Transverse colon (tissue), 4 donors: ENCODE measurements at regions not wholly inside any gene's neighbourhood (a gene's known extent, or its start where the extent isn't known, plus 50 kb on each side); places are given as distances from the start of the nearest gene placed in this dataset.

Source experiments
- DNase-seq: peaks from one replicate; pipeline ENCODE4 v3.0.0-alpha.2; 2019
- H3K27ac ChIP-seq, 4 donors: fragments of 200-600 bp; sonication (generic); 2 replicates each; pipeline ENCODE4 v1.5.1; 2016 to 2018; ENCODE audit warnings: inconsistent platforms in 4 of 4
- H3K27me3 ChIP-seq: fragments of 200-600 bp; sonication (generic); 2 replicates; pipeline ENCODE4 v1.5.1; 2017; ENCODE audit warnings: inconsistent platforms
- H3K36me3 ChIP-seq, 4 donors: fragments of 200-600 bp; sonication (generic); 2 replicates each; pipeline ENCODE4 v1.5.1; 2017 to 2019; ENCODE audit warnings: inconsistent platforms in 4 of 4
- H3K4me1 ChIP-seq, 4 donors: fragments of 200-600 bp; sonication (generic); 2 replicates each; pipeline ENCODE4 v1.5.1; 2017 to 2020; ENCODE audit warnings: inconsistent platforms in 4 of 4
- H3K4me3 ChIP-seq, 4 donors: fragments of 200-600 bp; sonication (generic); 1 replicate in 1 of 4; 2 replicates in 3 of 4; pipeline versions ENCODE4 v1.5.1 to v1.6.1; 2017 to 2019; ENCODE audit warnings: inconsistent platforms in 4 of 4
- H3K9me3 ChIP-seq, 2 donors: fragments of 200-600 bp; sonication (generic); 2 replicates each; pipeline ENCODE4 v1.5.1; 2017 to 2019; ENCODE audit warnings: inconsistent platforms in 2 of 2
- EP300 ChIP-seq: sonication (generic); formaldehyde crosslinking; IDR thresholded peaks from one replicate; pipeline ENCODE4 v1.6.1; 2017; ENCODE audit warnings: antibody characterized with exemption, low read depth
- POLR2A ChIP-seq: fragments of 450-650 bp; IDR thresholded peaks from one replicate; pipeline ENCODE4 v1.6.1; 2016; ENCODE audit warnings: antibody characterized with exemption, mild to moderate bottlenecking, moderate library complexity
- POLR2AphosphoS5 ChIP-seq, 3 donors: sonication (generic); formaldehyde crosslinking; IDR thresholded peaks; one replicate each; pipeline ENCODE4 v1.6.1; 2016; ENCODE audit warnings: antibody characterized with exemption in 3 of 3
- WGBS, 2 donors: methylation state at CpG; one replicate each; pipeline ENCODE4 v1.1.5; 2018; ENCODE audit warnings: low coverage in 1 of 2; 5-methylcytosine and 5-hydroxymethylcytosine counted together
- in situ Hi-C, 4 donors: fragments of 200-750 bp; cut with MboI; loops; one replicate each; pipeline versions ENCODE4 v1.15.0 to v1.15.1; 2017; ENCODE audit warnings: low sequenced_read_pairs in 3 of 4, low pct_ligation_motif_present in 1 of 4, low pct_unique_long_range_greater_than_20kb in 1 of 4
- intact Hi-C: fragments of 100-400 bp; cut with DNase I; formaldehyde crosslinking; loops from one replicate; pipeline ENCODE4 v1.15.1; 2023; ENCODE audit warnings: low total_unique reads
- TF ChIP-seq, protein P1 (sequence below), 5 experiments: fragments of 200-600 bp in 3 of 5; fragments of 450-650 bp in 2 of 5; sonication (generic) in 3 of 5; IDR thresholded peaks; 1 replicate in 2 of 5; 2 replicates in 3 of 5; pipeline ENCODE4 v1.5.1; 2016 to 2017; ENCODE audit warnings: antibody characterized with exemption in 5 of 5, inconsistent platforms in 3 of 5, mild to moderate bottlenecking in 2 of 5, moderate library complexity in 1 of 5

DNA sequence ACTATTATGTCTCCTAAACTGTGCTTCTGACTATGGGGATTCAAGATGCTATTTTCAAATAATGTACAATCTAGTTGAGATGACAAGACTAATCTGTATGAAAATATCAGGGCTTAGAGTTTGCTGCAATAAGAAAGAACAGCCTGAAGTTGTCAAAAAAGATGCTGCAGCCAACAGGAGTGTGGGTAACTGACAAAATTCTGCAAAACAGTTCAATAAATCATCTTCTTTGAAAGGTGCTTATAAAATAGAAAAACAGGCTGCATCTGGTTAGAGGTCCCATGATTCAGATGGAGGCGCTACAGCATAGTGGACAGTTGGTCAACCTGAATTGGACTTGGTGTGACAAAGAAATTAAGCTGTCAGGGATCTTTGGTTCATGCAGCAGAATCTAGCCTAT lies 511.0 kb downstream of the XPNPEP1 start:
- Histone ChIP-seq H3K27me3 (no peaks in the 10 kb centered on the region), H3K9me3 (no peaks in the 10 kb centered on the region), H3K27ac (no peak overlapping the region), H3K4me3 (no peak overlapping the region), H3K36me3 (no peaks in the 10 kb centered on the region), H3K4me1 (no peaks in the 10 kb centered on the region)
- 57 to 79% methylated on average over 1 of the region's 1 CpG for WGBS, 2 donors
- in situ Hi-C loops = no loop called here
- DNase-seq = no peak
- no peak for TF ChIP-seq POLR2AphosphoS5 (IDR thresholded peaks at IDR 0.05)
- TF ChIP-seq EP300 = no peak
- intact Hi-C loops = no loop called here

DNA sequence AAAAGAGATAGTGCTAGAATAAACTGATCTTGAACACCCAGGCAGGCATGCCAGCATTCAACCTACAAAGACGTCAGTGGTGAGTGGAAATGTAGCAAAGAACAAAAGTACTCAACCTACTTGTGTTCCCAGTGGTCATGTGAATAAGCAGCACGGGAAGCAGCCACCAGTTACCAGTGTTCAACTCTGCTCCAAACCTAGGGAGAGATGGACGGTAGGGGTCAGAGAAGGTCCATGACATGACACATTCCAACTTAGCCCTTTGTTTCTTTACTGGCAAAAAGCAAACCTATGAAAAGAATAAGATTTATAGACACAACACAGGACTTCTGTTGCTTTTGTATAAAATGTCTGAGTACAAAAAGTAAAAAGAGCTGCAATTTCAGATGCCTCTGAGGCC lies 511.4 kb downstream of the XPNPEP1 start:
- Histone ChIP-seq H3K27me3 (no peaks in the 10 kb centered on the region), H3K4me3 (no peak overlapping the region), H3K4me1 (no peaks in the 10 kb centered on the region), H3K9me3 (no peaks in the 10 kb centered on the region), H3K36me3 (no peaks in the 10 kb centered on the region), H3K27ac (no peak overlapping the region)
- TF ChIP-seq, protein P1, sequence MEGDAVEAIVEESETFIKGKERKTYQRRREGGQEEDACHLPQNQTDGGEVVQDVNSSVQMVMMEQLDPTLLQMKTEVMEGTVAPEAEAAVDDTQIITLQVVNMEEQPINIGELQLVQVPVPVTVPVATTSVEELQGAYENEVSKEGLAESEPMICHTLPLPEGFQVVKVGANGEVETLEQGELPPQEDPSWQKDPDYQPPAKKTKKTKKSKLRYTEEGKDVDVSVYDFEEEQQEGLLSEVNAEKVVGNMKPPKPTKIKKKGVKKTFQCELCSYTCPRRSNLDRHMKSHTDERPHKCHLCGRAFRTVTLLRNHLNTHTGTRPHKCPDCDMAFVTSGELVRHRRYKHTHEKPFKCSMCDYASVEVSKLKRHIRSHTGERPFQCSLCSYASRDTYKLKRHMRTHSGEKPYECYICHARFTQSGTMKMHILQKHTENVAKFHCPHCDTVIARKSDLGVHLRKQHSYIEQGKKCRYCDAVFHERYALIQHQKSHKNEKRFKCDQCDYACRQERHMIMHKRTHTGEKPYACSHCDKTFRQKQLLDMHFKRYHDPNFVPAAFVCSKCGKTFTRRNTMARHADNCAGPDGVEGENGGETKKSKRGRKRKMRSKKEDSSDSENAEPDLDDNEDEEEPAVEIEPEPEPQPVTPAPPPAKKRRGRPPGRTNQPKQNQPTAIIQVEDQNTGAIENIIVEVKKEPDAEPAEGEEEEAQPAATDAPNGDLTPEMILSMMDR (IDR thresholded peaks at IDR 0.05) = no peak
- no peak for TF ChIP-seq POLR2A
- in situ Hi-C loops (no loop called here), intact Hi-C loops (no loop called here)
- no peak for DNase-seq
- 19 to 43% methylated on average over 2 to 3 of the region's 3 CpGs for WGBS, 2 donors

DNA sequence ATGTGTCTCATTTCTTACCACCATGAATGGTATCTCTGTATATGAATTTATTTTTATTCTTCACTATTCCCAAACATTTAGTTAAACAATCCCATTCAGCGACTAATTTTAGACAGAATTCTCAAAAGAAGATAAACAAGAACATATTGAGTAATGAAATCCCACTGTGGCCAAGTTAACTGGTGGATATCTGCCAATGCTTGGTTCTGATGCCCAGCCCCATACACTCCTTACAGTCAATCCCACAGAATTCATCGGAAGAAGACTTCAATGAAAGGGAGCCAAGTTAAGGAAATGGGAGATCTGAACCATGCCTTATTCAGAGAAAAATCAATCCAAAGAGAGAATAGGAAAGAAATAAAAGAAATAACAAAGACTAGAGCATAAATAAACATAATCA lies 518.0 kb downstream of the XPNPEP1 start:
- TF ChIP-seq, protein P1 (IDR thresholded peaks at IDR 0.05) = no peak
- TF ChIP-seq EP300 = no peak
- no peak for TF ChIP-seq POLR2A
- TF ChIP-seq POLR2AphosphoS5 (IDR thresholded peaks at IDR 0.05) = no peak
- Histone ChIP-seq H3K9me3 (no peaks in the 10 kb centered on the region), H3K27ac (no peak overlapping the region), H3K27me3 (no peaks in the 10 kb centered on the region), H3K4me1 (no peaks in the 10 kb centered on the region), H3K4me3 (no peak overlapping the region), H3K36me3 (no peaks in the 10 kb centered on the region)
- DNase-seq = no peak
- in situ Hi-C loops (no loop called here), intact Hi-C loops (no loop called here)
- WGBS, 2 donors = 74 to 79% methylated on average over 2 of the region's 2 CpGs

DNA sequence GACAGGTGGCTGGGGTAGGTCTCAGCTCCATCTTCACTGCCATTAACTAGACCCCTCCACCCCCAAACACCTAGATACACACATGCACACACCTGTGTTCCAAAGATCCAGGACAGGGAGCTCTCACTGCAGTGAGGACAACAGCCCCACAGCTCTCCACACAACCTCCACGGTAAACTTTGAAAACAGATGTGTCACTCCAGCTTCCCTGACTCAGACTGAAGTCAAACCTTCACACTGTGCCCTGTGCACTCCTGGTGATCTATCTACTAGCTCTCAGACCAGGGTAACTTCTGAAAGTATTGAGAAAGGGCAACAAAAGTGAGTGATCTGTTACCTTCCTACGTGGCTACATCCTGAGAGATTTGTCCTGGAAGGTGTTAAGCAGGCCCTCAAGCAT lies 519.8 kb downstream of the XPNPEP1 start:
- TF ChIP-seq, protein P1 (IDR thresholded peaks at IDR 0.05) = no peak
- TF ChIP-seq POLR2AphosphoS5 (IDR thresholded peaks at IDR 0.05) (no peak), POLR2A (no peak), EP300 (no peak)

DNA sequence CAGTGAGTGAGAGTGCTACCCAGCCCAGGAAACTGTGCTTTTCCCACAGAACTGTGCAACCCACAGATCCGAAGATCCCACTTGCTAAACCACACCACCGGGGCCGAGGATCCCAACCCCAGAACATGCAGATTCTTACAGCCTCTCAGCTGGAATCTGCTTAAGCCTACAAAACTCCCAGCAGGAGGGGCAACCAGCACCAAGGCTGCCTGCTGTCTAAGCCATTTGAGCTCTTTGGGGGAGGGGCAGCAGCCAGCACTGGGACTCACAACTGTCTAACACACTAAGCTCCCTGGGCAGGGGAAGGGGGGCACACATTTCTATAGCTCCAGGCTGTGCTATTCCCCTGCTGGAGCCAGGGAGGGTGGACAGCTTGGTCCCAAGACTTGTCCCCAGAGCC lies 529.9 kb downstream of the XPNPEP1 start:
- WGBS, 2 donors = 64% methylated on average over 3 of the region's 3 CpGs; no CpG with 5 or more reads in 1 of the 2 donors

More for the DNA sequence above, 519.8 kb downstream of the XPNPEP1 start:
- no peak for DNase-seq
- in situ Hi-C loops (no loop called here), intact Hi-C loops (no loop called here)
- no peaks in the 10 kb centered on the region for H3K9me3 ChIP-seq
- H3K27ac ChIP-seq = no peak overlapping the region
- H3K27me3 ChIP-seq = no peaks in the 10 kb centered on the region
- 71 to 75% methylated on average over 1 to 2 of the region's 2 CpGs for WGBS, 2 donors
- no peaks in the 10 kb centered on the region for H3K4me1 ChIP-seq
- H3K4me3 ChIP-seq = no peak overlapping the region
- no peaks in the 10 kb centered on the region for H3K36me3 ChIP-seq

More for the DNA sequence above, 529.9 kb downstream of the XPNPEP1 start:
- TF ChIP-seq, protein P1 (IDR thresholded peaks at IDR 0.05) = no peak
- TF ChIP-seq POLR2A (no peak), EP300 (no peak), POLR2AphosphoS5 (IDR thresholded peaks at IDR 0.05) (no peak)
- no peak for DNase-seq
- no peak overlapping the region for H3K4me3 ChIP-seq
- no peaks in the 10 kb centered on the region for H3K36me3 ChIP-seq
- in situ Hi-C loops = no loop called here
- H3K27ac ChIP-seq = no peak overlapping the region
- no peaks in the 10 kb centered on the region for H3K4me1 ChIP-seq
- no peaks in the 10 kb centered on the region for H3K27me3 ChIP-seq
- intact Hi-C loops = no loop called here
- peaks cover 0 to 3% of the 10 kb centered on the region in 2 donors for H3K9me3 ChIP-seq
